ENCODE measurements at regions not wholly inside any gene's neighbourhood (a gene's known extent, or its start where the extent isn't known, plus 50 kb on each side); places are given as distances from the start of the nearest gene placed in this dataset.

- ChIA-PET CTCF (no interaction called here), POLR2A (no interaction called here)
- Mint-ChIP-seq H3K36me3 (no peaks in the 10 kb centered on the region), H3K4me3 (no peak overlapping the region), H3K27ac (no peak overlapping the region), H3K9me3 (no peaks in the 10 kb centered on the region), H3K27me3 (no peaks in the 10 kb centered on the region), H3K4me1 (ENCODE audit: low read depth) (no peaks in the 10 kb centered on the region)
- DNase-seq: no peak
- intact Hi-C loops (cut with micrococcal nuclease): no loop called here
Observed at GRCh38 chr13:33958964-33959363, 141.0 kb downstream of the RFC3 start.

GRCh38 chr13:33963134-33963533 lies 145.2 kb downstream of the RFC3 start:
- CTCF ChIA-PET: no interaction called here
- no peak overlapping the region for H3K27ac Mint-ChIP-seq
- no peak for DNase-seq

GRCh38 chr13:33963895-33964294 lies 145.9 kb downstream of the RFC3 start:
- intact Hi-C loops (cut with micrococcal nuclease): no loop called here
- ChIA-PET CTCF (no interaction called here), POLR2A (no interaction called here)
- Mint-ChIP-seq H3K36me3 (no peaks in the 10 kb centered on the region), H3K9me3 (peaks cover 9% of the 10 kb centered on the region), H3K4me3 (no peak overlapping the region), H3K4me1 (ENCODE audit: low read depth) (no peaks in the 10 kb centered on the region), H3K27me3 (no peaks in the 10 kb centered on the region), H3K27ac (no peak overlapping the region)
- DNase-seq: no peak

More at GRCh38 chr13:33963134-33963533, 145.2 kb downstream of the RFC3 start:
- Mint-ChIP-seq H3K9me3 (peaks cover 9% of the 10 kb centered on the region), H3K36me3 (no peaks in the 10 kb centered on the region), H3K4me3 (no peak overlapping the region), H3K27me3 (no peaks in the 10 kb centered on the region), H3K4me1 (ENCODE audit: low read depth) (no peaks in the 10 kb centered on the region)
- POLR2A ChIA-PET: no interaction called here
- intact Hi-C loops (cut with micrococcal nuclease): no loop called here

GRCh38 chr13:33968520-33969507 lies 150.9 kb downstream of the RFC3 start:
- Mint-ChIP-seq H3K9me3 (peaks cover 12% of the 10 kb centered on the region), H3K4me3 (no peak overlapping the region), H3K4me1 (ENCODE audit: low read depth) (no peaks in the 10 kb centered on the region), H3K36me3 (no peaks in the 10 kb centered on the region), H3K27me3 (no peaks in the 10 kb centered on the region), H3K27ac (no peak overlapping the region)
- CTCF ChIA-PET: no interaction called here
- POLR2A ChIA-PET: no interaction called here
- DNase-seq: no peak
- intact Hi-C loops (cut with micrococcal nuclease): no loop called here

GRCh38 chr13:33970746-33971561 lies 153.0 kb downstream of the RFC3 start:
- no peak for DNase-seq
- Mint-ChIP-seq H3K27me3 (no peaks in the 10 kb centered on the region), H3K9me3 (peaks cover 3% of the 10 kb centered on the region), H3K4me1 (ENCODE audit: low read depth) (no peaks in the 10 kb centered on the region), H3K27ac (no peak overlapping the region), H3K4me3 (no peak overlapping the region), H3K36me3 (no peaks in the 10 kb centered on the region)
- intact Hi-C loops (cut with micrococcal nuclease): no loop called here
- ChIA-PET CTCF (no interaction called here), POLR2A (no interaction called here)

- Mint-ChIP-seq H3K27ac (no peak overlapping the region), H3K4me3 (no peak overlapping the region), H3K27me3 (no peaks in the 10 kb centered on the region), H3K9me3 (peaks cover 3% of the 10 kb centered on the region), H3K36me3 (no peaks in the 10 kb centered on the region), H3K4me1 (ENCODE audit: low read depth) (no peaks in the 10 kb centered on the region)
- intact Hi-C loops (cut with micrococcal nuclease): no loop called here
- no peak for DNase-seq
- POLR2A ChIA-PET: no interaction called here
- CTCF ChIA-PET: no interaction called here
Observed at GRCh38 chr13:33971562-33971819, 153.5 kb downstream of the RFC3 start.

GRCh38 chr13:33973194-33973593 lies 155.2 kb downstream of the RFC3 start:
- H3K27me3 Mint-ChIP-seq: no peaks in the 10 kb centered on the region
- intact Hi-C loops (cut with micrococcal nuclease): no loop called here
- H3K27ac Mint-ChIP-seq: no peak overlapping the region
- ChIA-PET CTCF (no interaction called here), POLR2A (no interaction called here)
- DNase-seq: no peak
- no peak overlapping the region for H3K4me3 Mint-ChIP-seq
- H3K4me1 Mint-ChIP-seq (ENCODE audit: low read depth): no peaks in the 10 kb centered on the region
- H3K36me3 Mint-ChIP-seq: no peaks in the 10 kb centered on the region
- peaks cover 3% of the 10 kb centered on the region for H3K9me3 Mint-ChIP-seq

GRCh38 chr13:33976965-33977364 lies 159.0 kb downstream of the RFC3 start:
- DNase-seq: no peak
- Mint-ChIP-seq H3K4me3 (no peak overlapping the region), H3K4me1 (ENCODE audit: low read depth) (no peaks in the 10 kb centered on the region), H3K36me3 (no peaks in the 10 kb centered on the region), H3K27me3 (no peaks in the 10 kb centered on the region), H3K9me3 (no peaks in the 10 kb centered on the region), H3K27ac (no peak overlapping the region)
- CTCF ChIA-PET: no interaction called here
- intact Hi-C loops (cut with micrococcal nuclease): no loop called here
- POLR2A ChIA-PET: no interaction called here

- Mint-ChIP-seq H3K4me3 (no peak overlapping the region), H3K4me1 (ENCODE audit: low read depth) (no peaks in the 10 kb centered on the region), H3K27me3 (no peaks in the 10 kb centered on the region), H3K27ac (no peak overlapping the region), H3K36me3 (no peaks in the 10 kb centered on the region), H3K9me3 (no peaks in the 10 kb centered on the region)
- POLR2A ChIA-PET: no interaction called here
- DNase-seq: no peak
- intact Hi-C loops (cut with micrococcal nuclease): no loop called here
- CTCF ChIA-PET: no interaction called here
Observed at GRCh38 chr13:33978653-33979052, 160.7 kb downstream of the RFC3 start.

GRCh38 chr13:33992881-33993336 lies 175.0 kb downstream of the RFC3 start:
- Mint-ChIP-seq H3K36me3 (no peaks in the 10 kb centered on the region), H3K27ac (no peak overlapping the region), H3K9me3 (peaks cover 7% of the 10 kb centered on the region), H3K27me3 (no peaks in the 10 kb centered on the region), H3K4me3 (no peak overlapping the region), H3K4me1 (ENCODE audit: low read depth) (no peaks in the 10 kb centered on the region)
- POLR2A ChIA-PET: interaction anchor here (0.6 kb wide), 1 partner anchor 1882 kb away, joined by 3 read pairs; no protein-coding TSS in a partner anchor
- intact Hi-C loops (cut with micrococcal nuclease): no loop called here
- no peak for DNase-seq
- CTCF ChIA-PET: no interaction called here

- POLR2A ChIA-PET: no interaction called here
- intact Hi-C loops (cut with micrococcal nuclease): no loop called here
- Mint-ChIP-seq H3K27ac (no peak overlapping the region), H3K27me3 (no peaks in the 10 kb centered on the region), H3K36me3 (no peaks in the 10 kb centered on the region), H3K4me3 (no peak overlapping the region), H3K4me1 (ENCODE audit: low read depth) (no peaks in the 10 kb centered on the region), H3K9me3 (peaks cover 7% of the 10 kb centered on the region)
- DNase-seq: no peak
- CTCF ChIA-PET: no interaction called here
Observed at GRCh38 chr13:33994198-33994597, 176.2 kb downstream of the RFC3 start.

- Mint-ChIP-seq H3K36me3 (no peaks in the 10 kb centered on the region), H3K27me3 (no peaks in the 10 kb centered on the region), H3K4me1 (ENCODE audit: low read depth) (no peaks in the 10 kb centered on the region), H3K27ac (no peak overlapping the region), H3K4me3 (no peak overlapping the region), H3K9me3 (peaks cover 7% of the 10 kb centered on the region)
- ChIA-PET CTCF (no interaction called here), POLR2A (no interaction called here)
- DNase-seq: no peak
- intact Hi-C loops (cut with micrococcal nuclease): no loop called here
Observed at GRCh38 chr13:33994826-33995502, 177.0 kb downstream of the RFC3 start.
